Left forelimb (tissue), 1 donor: ENCODE measurements at regions not wholly inside any gene's neighbourhood (a gene's known extent, or its start where the extent isn't known, plus 50 kb on each side); places are given as distances from the start of the nearest gene placed in this dataset.

Experiments used
- DNase-seq: peaks from one replicate; pipeline ENCODE4 v3.0.0-alpha.2; 2018; ENCODE audit warnings: low spot score

- no peak for DNase-seq
These were observed 55.2 kb downstream of the IRX2 start for GRCh38 chr5:2696156-2696807.

GRCh38 chr5:2695200-2695891 is 56.1 kb downstream of the IRX2 start:
- DNase-seq, result no peak

- no peak for DNase-seq
These were observed 59.9 kb downstream of the IRX2 start for GRCh38 chr5:2691530-2691929.

- no peak for DNase-seq
These were observed 61.2 kb downstream of the IRX2 start for GRCh38 chr5:2690293-2690692.

- DNase-seq, result no peak
These were observed 62.9 kb downstream of the IRX2 start for GRCh38 chr5:2688586-2688985.

GRCh38 chr5:2687746-2688145 is 63.7 kb downstream of the IRX2 start:
- no peak for DNase-seq

- DNase-seq, result no peak
These were observed 65.0 kb downstream of the IRX2 start for GRCh38 chr5:2686321-2687124.

- no peak for DNase-seq
These were observed 65.7 kb downstream of the IRX2 start for GRCh38 chr5:2685651-2686272.

GRCh38 chr5:2684606-2685005 is 66.9 kb downstream of the IRX2 start:
- no peak for DNase-seq

GRCh38 chr5:2683720-2684119 is 67.8 kb downstream of the IRX2 start:
- DNase-seq, result no peak

GRCh38 chr5:2681476-2681875 is 70.0 kb downstream of the IRX2 start:
- no peak for DNase-seq

- DNase-seq, result no peak
These were observed 70.5 kb downstream of the IRX2 start for GRCh38 chr5:2680979-2681378.

GRCh38 chr5:2677689-2678088 is 73.8 kb downstream of the IRX2 start:
- DNase-seq, result no peak

GRCh38 chr5:2675548-2675947 is 75.9 kb downstream of the IRX2 start:
- no peak for DNase-seq

GRCh38 chr5:2674456-2674855 is 77.0 kb downstream of the IRX2 start:
- no peak for DNase-seq

GRCh38 chr5:2670940-2671339 is 80.5 kb downstream of the IRX2 start:
- no peak for DNase-seq

GRCh38 chr5:2669913-2670312 is 81.6 kb downstream of the IRX2 start:
- DNase-seq, result no peak

- DNase-seq, result no peak
These were observed 82.2 kb downstream of the IRX2 start for GRCh38 chr5:2669259-2669658.

GRCh38 chr5:2666081-2666480 is 85.4 kb downstream of the IRX2 start:
- no peak for DNase-seq

- no peak for DNase-seq
These were observed 88.0 kb downstream of the IRX2 start for GRCh38 chr5:2663489-2663888.

- DNase-seq, result no peak
These were observed 91.2 kb downstream of the IRX2 start for GRCh38 chr5:2660315-2660714.

- no peak for DNase-seq
These were observed 92.5 kb downstream of the IRX2 start for GRCh38 chr5:2658881-2659470.
